Endothelial cell (in vitro differentiated cells): ENCODE measurements at regions not wholly inside any gene's neighbourhood (a gene's known extent, or its start where the extent isn't known, plus 50 kb on each side); places are given as distances from the start of the nearest gene placed in this dataset.

Experiments
- DNase-seq: peaks from one replicate; pipeline ENCODE4 v3.0.0; 2021; ENCODE audit warnings: low spot score
- H3K27ac Mint-ChIP-seq: one replicate; pipeline ENCODE4 v1.8.0; 2021; ENCODE audit warnings: mixed read lengths, inconsistent platforms; ENCODE audit not compliant: unreplicated experiment
- H3K27me3 Mint-ChIP-seq: one replicate; pipeline ENCODE4 v1.8.0; 2021; ENCODE audit warnings: mild to moderate bottlenecking, moderate library complexity, mixed read lengths, inconsistent platforms; ENCODE audit not compliant: unreplicated experiment
- H3K36me3 Mint-ChIP-seq: one replicate; pipeline ENCODE4 v1.8.0; 2021; ENCODE audit warnings: mild to moderate bottlenecking, low read depth, mixed read lengths, inconsistent platforms; ENCODE audit not compliant: unreplicated experiment
- H3K4me1 Mint-ChIP-seq: one replicate; pipeline ENCODE4 v1.8.0; 2021; ENCODE audit warnings: mild to moderate bottlenecking, mixed read lengths, inconsistent platforms; ENCODE audit not compliant: unreplicated experiment
- H3K4me3 Mint-ChIP-seq: one replicate; pipeline ENCODE4 v1.8.0; 2021; ENCODE audit warnings: mild to moderate bottlenecking, mixed read lengths, inconsistent platforms; ENCODE audit not compliant: unreplicated experiment
- H3K9me3 Mint-ChIP-seq: one replicate; pipeline ENCODE4 v1.8.0; 2021; ENCODE audit warnings: mixed read lengths, inconsistent platforms; ENCODE audit not compliant: unreplicated experiment
- CTCF ChIP-seq: fragments of 200-600 bp; sonication (generic); IDR thresholded peaks from one replicate; pipeline ENCODE4 v1.5.0; 2021; ENCODE audit warnings: antibody characterized with exemption; ENCODE audit not compliant: unreplicated experiment

DNA sequence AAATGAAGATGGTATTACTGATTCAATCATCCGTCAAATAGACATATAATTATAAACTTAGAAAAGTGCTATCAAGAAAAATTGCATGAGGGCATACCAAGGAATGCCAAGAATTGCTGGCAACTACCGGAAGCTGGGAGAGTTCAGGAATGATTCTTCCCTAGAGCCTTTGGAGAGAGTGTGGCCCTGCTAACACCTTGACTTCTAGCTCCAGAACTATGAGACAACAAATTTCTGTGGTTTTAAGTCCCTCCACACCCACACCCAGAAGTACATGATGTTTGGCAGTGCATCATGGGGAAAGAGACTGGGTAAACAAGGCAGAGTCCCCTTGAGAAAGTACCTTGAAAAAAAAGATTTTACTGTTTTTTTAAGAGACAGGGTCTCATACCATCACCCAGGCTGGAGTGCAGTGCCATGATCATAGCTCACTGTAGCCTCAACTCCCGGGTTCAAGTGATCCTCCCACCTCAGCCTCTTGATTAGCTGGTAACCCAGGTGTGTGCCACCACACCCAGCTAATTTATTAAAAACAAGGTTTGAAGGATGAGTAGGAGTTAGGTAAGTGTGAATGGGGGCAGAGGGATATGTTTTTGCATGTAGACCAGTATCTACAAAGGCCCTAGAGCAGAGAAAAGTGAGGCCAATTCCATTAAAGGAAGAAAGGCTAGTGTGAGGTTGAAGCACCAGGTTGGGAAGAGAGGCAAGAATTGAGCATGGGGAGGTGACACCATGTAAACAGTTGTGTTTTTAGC is 53.1 kb downstream of the GSX2 start:
- H3K36me3 Mint-ChIP-seq, result no peaks in the 10 kb centered on the region
- H3K9me3 Mint-ChIP-seq, result no peaks in the 10 kb centered on the region
- no peak for TF ChIP-seq CTCF

GRCh38 chr4:54155936-54156335 is 56.0 kb downstream of the GSX2 start:
- no peak for DNase-seq
- Mint-ChIP-seq H3K9me3 (no peaks in the 10 kb centered on the region), H3K36me3 (no peaks in the 10 kb centered on the region), H3K4me1 (peaks cover 3% of the 10 kb centered on the region), H3K4me3 (no peak overlapping the region), H3K27me3 (peaks cover 2% of the 10 kb centered on the region), H3K27ac (peak overlapping the region; percentile 6)
- no peak for TF ChIP-seq CTCF

More for the DNA sequence above, 53.1 kb downstream of the GSX2 start:
- Mint-ChIP-seq H3K27me3 (peaks cover 2% of the 10 kb centered on the region), H3K4me1 (peaks cover under 1% of the 10 kb centered on the region), H3K27ac (no peak overlapping the region), H3K4me3 (no peak overlapping the region)
- no peak for DNase-seq

DNA sequence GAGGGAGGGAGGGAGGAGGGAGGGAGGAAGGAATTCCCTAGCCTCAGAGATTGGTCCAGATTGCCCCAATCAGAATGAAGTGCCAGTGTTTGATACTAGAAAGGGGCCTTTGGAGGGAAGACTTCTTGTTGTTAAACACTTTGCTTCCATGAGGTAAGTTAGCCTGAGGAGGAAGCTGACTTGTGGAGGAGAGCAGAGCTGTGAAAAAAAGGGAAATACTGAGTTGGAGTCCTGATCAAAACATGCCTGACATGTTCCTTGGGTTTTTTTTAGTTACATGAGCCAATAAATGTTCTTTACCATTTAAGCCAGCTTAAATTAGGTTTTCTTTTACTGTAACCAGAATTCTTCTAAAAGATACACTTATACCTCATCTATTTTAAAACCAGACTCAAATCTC is 57.6 kb downstream of the GSX2 start:
- H3K9me3 Mint-ChIP-seq, result no peaks in the 10 kb centered on the region
- TF ChIP-seq CTCF, result no peak
- DNase-seq, result no peak
- H3K4me3 Mint-ChIP-seq, result no peak overlapping the region
- H3K27me3 Mint-ChIP-seq, result no peaks in the 10 kb centered on the region
- peaks cover 3% of the 10 kb centered on the region for H3K4me1 Mint-ChIP-seq
- no peaks in the 10 kb centered on the region for H3K36me3 Mint-ChIP-seq
- no peak overlapping the region for H3K27ac Mint-ChIP-seq

- no peak for DNase-seq
- Mint-ChIP-seq H3K9me3 (no peaks in the 10 kb centered on the region), H3K27ac (no peak overlapping the region), H3K36me3 (no peaks in the 10 kb centered on the region), H3K4me3 (no peak overlapping the region), H3K4me1 (peaks cover 3% of the 10 kb centered on the region), H3K27me3 (no peaks in the 10 kb centered on the region)
- no peak for TF ChIP-seq CTCF
Measured at GRCh38 chr4:54159543-54159942, 59.6 kb downstream of the GSX2 start.

GRCh38 chr4:54165011-54165410 is 64.1 kb upstream of the PDGFRA start:
- H3K4me1 Mint-ChIP-seq, result no peaks in the 10 kb centered on the region
- no peaks in the 10 kb centered on the region for H3K9me3 Mint-ChIP-seq
- no peak for DNase-seq
- no peak overlapping the region for H3K4me3 Mint-ChIP-seq
- no peaks in the 10 kb centered on the region for H3K36me3 Mint-ChIP-seq
- no peak overlapping the region for H3K27ac Mint-ChIP-seq
- no peaks in the 10 kb centered on the region for H3K27me3 Mint-ChIP-seq
- no peak for TF ChIP-seq CTCF
